ENCODE measurements at regions not wholly inside any gene's neighbourhood (a gene's known extent, or its start where the extent isn't known, plus 50 kb on each side); places are given as distances from the start of the nearest gene placed in this dataset.
"Not testable (repeated sequence)": the region's sequence is repeated elsewhere in the genome, so short reads cannot be mapped to it uniquely, and the experiment has no call there.

DNA sequence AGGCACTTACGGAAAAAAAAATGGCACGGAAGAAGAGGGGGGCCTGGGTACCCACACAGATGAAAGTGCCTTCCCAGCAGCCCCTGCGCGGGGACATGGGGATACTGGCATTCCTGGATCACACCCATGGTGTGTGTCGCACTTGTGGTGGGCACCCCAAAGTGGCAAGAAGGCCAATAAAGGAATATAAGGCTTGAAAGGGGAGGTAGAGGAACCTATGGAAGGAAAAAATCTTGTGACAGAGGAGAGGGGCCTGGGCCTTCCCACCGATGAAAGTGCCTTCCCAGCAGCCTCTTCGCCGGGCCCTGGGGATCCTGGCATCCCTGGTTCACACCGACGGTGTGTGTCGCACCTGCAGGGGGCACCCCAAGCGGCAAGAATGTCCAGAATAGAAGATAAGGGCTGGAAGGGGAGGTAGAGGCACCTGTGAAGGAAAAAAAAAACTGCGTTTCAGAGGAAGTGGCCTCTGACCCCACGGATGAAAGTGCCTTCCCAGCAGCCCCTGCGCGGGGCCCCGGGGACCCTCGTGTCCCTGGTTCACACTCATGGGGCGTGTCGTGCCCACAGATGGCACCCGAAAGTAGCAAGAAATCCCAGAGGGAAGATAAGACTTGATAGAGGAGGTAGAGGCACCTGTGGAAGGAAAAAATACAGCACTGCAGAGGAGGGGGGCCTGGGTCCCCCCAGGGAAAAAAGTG, 284.0 kb downstream of the ALG10 start:
- no peak for DNase-seq
- Mint-ChIP-seq H3K27me3 (ENCODE audit: unreplicated experiment) (peaks cover 33% of the 10 kb centered on the region), H3K36me3 (ENCODE audit: unreplicated experiment) (peaks cover 20% of the 10 kb centered on the region), H3K4me1 (ENCODE audit: low read depth, unreplicated experiment) (no peaks in the 10 kb centered on the region), H3K9me3 (ENCODE audit: unreplicated experiment) (peaks cover 59% of the 10 kb centered on the region), H3K27ac (ENCODE audit: unreplicated experiment) (no peak overlapping the region), H3K4me3 (ENCODE audit: unreplicated experiment) (no peak overlapping the region)
- TF ChIP-seq, protein P1, sequence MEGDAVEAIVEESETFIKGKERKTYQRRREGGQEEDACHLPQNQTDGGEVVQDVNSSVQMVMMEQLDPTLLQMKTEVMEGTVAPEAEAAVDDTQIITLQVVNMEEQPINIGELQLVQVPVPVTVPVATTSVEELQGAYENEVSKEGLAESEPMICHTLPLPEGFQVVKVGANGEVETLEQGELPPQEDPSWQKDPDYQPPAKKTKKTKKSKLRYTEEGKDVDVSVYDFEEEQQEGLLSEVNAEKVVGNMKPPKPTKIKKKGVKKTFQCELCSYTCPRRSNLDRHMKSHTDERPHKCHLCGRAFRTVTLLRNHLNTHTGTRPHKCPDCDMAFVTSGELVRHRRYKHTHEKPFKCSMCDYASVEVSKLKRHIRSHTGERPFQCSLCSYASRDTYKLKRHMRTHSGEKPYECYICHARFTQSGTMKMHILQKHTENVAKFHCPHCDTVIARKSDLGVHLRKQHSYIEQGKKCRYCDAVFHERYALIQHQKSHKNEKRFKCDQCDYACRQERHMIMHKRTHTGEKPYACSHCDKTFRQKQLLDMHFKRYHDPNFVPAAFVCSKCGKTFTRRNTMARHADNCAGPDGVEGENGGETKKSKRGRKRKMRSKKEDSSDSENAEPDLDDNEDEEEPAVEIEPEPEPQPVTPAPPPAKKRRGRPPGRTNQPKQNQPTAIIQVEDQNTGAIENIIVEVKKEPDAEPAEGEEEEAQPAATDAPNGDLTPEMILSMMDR (IDR thresholded peaks at IDR 0.05; ENCODE audit: partially characterized antibody, unreplicated experiment), result no peak

DNA sequence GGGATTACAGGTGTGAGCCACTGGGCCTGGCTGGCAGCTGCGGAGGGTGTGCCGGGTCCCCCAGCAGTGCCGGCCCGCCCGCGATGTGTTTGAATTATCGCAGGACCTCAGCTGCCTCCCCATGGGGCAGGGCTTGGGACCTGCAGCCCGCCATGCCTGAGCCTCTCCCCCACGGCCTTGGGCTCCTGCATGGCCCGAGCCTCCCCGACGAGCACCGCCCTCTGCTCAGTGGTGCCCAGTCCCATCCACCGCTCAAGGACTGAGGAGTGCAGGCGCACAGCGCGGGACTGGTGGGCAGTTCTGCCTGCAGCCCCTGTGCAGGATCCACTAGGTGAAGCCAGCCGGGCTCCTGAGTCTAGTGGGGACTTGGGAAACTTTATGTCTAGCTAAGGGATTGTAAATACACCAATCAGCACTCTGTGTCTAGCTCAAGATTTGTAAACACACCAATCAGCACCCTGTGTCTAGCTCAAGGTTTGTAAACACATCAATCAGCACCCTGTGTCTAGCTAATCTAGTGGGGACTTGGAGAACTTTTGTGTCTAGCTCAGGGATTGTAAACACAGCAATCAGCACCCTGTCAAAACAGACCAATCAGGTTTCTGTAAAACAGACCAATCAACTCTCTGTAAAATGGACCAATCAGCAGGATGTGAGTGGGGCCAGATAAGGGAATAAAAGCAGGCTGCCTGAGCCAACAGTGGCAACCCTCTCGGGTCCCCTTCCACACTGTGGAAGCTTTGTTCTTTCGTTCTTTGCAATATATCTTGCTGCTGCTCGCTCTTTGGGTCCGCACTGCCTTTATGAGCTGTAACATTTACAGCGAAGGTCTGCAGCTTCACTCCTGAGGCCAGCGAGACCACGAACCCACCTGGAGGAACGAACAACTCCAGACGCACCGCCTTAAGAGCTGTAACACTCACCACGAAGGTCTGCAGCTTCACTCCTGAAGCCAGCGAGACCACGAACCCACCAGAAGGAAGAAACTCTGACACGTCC, 287.8 kb downstream of the ALG10 start:
- peaks cover 48% of the 10 kb centered on the region for H3K27me3 Mint-ChIP-seq (ENCODE audit: unreplicated experiment)
- not testable (repeated sequence) for DNase-seq; H3K27ac Mint-ChIP-seq (ENCODE audit: unreplicated experiment); H3K4me1 Mint-ChIP-seq (ENCODE audit: low read depth, unreplicated experiment); H3K4me3 Mint-ChIP-seq (ENCODE audit: unreplicated experiment)
- peaks cover 44% of the 10 kb centered on the region for H3K9me3 Mint-ChIP-seq (ENCODE audit: unreplicated experiment)
- H3K36me3 Mint-ChIP-seq (ENCODE audit: unreplicated experiment), result peaks cover 16% of the 10 kb centered on the region

DNA sequence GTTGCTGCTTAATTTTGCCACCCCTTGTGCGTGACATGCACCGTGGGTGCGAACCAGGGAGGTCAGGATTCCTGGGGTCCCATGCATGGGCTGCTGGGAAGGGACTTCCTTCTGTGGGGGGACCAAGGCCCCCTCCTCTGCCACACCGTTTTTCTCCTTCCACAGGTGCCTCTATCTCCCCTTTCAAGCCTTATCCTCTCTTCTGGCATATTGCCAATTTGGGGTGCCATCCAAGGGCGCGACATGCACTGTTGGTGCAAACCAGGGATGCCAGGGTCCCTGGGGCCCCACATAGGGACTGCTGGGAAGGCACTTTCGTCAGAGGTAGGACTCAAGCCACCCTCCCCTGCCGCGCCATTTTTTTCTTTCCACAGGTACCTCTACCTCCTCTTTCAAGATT, 289.0 kb downstream of the ALG10 start:
- Mint-ChIP-seq H3K4me3 (ENCODE audit: unreplicated experiment) (no peak overlapping the region), H3K27me3 (ENCODE audit: unreplicated experiment) (peaks cover 47% of the 10 kb centered on the region), H3K27ac (ENCODE audit: unreplicated experiment) (no peak overlapping the region), H3K4me1 (ENCODE audit: low read depth, unreplicated experiment) (no peaks in the 10 kb centered on the region), H3K9me3 (ENCODE audit: unreplicated experiment) (peaks cover 40% of the 10 kb centered on the region), H3K36me3 (ENCODE audit: unreplicated experiment) (peaks cover 26% of the 10 kb centered on the region)
- no peak for DNase-seq
- TF ChIP-seq, protein P1 (IDR thresholded peaks at IDR 0.05; ENCODE audit: partially characterized antibody, unreplicated experiment), result no peak

DNA sequence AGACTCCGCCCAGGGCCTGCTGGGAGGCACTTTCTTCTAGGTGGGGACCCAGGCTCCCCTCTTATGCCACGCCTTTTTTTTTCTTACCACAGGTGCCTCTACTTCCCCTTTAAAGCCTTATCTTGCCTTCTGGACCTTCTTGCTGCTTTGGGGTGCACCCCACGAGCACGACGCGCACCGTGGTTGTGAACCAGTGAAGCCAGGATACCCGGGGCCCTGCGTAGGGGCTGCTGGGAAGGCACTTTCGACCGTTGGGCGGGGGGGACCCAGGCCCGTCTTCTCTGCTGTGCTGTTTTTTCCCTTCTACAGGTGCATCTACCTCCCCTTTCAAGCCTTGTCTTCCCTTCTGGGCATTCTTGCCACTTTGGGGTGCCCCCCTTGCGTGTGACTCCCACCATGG, 305.4 kb downstream of the ALG10 start:
- Mint-ChIP-seq H3K9me3 (ENCODE audit: unreplicated experiment) (peaks cover 59% of the 10 kb centered on the region), H3K4me1 (ENCODE audit: low read depth, unreplicated experiment) (no peaks in the 10 kb centered on the region), H3K27ac (ENCODE audit: unreplicated experiment) (no peak overlapping the region), H3K27me3 (ENCODE audit: unreplicated experiment) (peaks cover 23% of the 10 kb centered on the region), H3K36me3 (ENCODE audit: unreplicated experiment) (peaks cover 35% of the 10 kb centered on the region), H3K4me3 (ENCODE audit: unreplicated experiment) (no peak overlapping the region)
- no peak for DNase-seq
- TF ChIP-seq, protein P1 (IDR thresholded peaks at IDR 0.05; ENCODE audit: partially characterized antibody, unreplicated experiment), result no peak

DNA sequence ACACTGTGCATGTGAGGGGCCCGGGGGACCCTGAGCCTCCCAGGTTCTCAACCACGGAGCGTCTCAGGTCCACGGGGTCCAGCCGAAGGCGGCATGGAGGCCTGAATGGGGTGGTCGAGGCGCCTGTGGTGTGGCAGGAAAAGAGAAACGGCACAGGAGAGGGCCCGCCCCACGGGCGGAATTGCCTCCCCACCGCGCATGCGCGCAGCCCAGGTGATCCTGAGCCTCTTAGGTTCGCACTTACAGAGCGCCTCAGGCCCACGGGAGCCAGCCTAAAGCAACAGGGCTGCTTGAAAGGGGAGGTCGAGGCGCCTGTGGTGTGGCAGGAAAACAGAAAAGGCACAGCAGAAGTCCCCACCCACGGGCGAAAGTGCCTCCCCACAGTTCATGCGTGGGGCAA, 311.0 kb downstream of the ALG10 start:
- peaks cover 2% of the 10 kb centered on the region for H3K27me3 Mint-ChIP-seq (ENCODE audit: unreplicated experiment)
- H3K36me3 Mint-ChIP-seq (ENCODE audit: unreplicated experiment), result peaks cover 6% of the 10 kb centered on the region
- H3K27ac Mint-ChIP-seq (ENCODE audit: unreplicated experiment), result no peak overlapping the region
- no peak overlapping the region for H3K4me3 Mint-ChIP-seq (ENCODE audit: unreplicated experiment)
- H3K4me1 Mint-ChIP-seq (ENCODE audit: low read depth, unreplicated experiment), result no peaks in the 10 kb centered on the region
- peaks cover 18% of the 10 kb centered on the region for H3K9me3 Mint-ChIP-seq (ENCODE audit: unreplicated experiment)
- TF ChIP-seq, protein P1 (IDR thresholded peaks at IDR 0.05; ENCODE audit: partially characterized antibody, unreplicated experiment), result no peak
- DNase-seq, result no peak
